RCC 7860 (cell line): ENCODE measurements at regions not wholly inside any gene's neighbourhood (a gene's known extent, or its start where the extent isn't known, plus 50 kb on each side); places are given as distances from the start of the nearest gene placed in this dataset.
"Not testable (repeated sequence)": the region's sequence is repeated elsewhere in the genome, so short reads cannot be mapped to it uniquely, and the experiment has no call there.

Source experiments
- DNase-seq: peaks from one replicate; pipeline ENCODE4 v3.0.0-alpha.2; 2015; ENCODE audit warnings: low spot score
- FAIRE-seq: peaks from 2 replicates; lab custom pipeline; 2012; peaks lifted over from hg19 to GRCh38; lab: Jason Lieb, UNC

DNA sequence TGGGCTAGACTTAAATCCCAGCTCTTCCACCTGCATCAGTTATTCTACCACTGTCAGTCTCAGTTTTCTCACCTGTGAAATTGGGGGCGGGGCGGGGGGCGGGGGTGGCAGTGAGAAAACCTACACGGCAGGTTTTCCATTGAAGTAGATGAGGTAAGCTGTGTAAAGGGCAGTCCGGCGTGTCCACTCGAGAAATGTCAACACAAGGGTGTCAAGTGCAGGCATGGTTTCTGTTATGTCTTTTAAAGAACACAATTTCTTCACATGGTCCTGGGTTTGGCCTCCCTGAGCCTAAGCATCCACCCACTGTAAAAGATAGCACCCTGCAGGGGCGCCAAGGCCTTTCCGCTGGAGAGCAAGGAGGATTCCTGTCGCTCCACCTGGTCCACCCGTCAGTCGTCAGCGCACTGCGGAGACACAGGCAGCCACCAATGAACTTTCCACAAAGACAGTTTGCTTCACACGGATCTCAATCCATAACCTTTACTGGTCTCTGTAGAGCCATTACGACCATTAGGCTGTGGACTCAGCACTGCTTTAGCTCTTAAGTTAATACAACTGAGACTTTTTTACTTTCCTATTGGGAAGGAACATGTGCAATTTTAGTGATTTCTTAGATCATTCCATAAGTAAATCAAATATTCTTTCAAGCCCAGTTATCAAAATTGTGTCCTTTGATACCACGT, 99.5 kb upstream of the FOXB1 start:
- no peak for DNase-seq
- FAIRE-seq = no peak

DNA sequence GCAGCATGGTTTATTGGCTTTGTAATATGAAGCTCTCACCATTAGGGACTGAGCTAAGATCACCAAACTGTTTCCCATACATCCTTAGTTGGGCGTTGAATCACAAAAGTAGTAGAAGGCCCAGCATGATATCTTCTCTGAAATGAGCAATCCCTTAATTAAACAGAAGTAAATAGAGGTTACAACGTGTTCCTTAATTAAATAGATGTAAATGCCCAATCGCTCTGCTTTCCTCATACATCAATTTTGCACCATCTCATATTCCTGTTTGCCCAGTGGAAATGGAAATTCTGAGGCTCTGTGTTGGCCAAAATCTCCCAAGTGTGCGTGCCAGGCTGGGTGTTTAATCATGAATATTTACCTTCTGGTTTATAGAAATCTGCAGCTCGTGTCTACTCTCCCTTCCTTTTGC, 107.4 kb upstream of the FOXB1 start:
- no peak for DNase-seq
- no peak for FAIRE-seq

DNA sequence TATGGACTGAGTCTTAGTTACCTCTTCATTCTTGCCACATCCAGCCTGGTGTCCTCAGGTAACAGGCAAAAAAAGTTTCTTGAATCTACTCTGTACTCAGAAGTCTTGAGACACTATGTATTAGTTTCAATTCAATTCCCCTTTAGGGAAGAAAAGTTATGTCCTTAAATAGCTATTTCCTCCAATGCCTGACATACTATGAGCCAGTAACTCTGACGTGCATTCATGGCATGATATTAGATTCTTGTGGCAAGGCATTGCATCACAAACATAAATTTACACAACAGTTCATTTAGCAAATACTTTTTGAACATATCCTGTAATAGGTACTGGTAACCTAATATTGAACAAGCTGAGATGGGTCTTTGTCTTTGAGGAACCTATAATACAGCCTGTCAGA, 109.3 kb upstream of the FOXB1 start:
- DNase-seq (no peak), FAIRE-seq (no peak)

DNA sequence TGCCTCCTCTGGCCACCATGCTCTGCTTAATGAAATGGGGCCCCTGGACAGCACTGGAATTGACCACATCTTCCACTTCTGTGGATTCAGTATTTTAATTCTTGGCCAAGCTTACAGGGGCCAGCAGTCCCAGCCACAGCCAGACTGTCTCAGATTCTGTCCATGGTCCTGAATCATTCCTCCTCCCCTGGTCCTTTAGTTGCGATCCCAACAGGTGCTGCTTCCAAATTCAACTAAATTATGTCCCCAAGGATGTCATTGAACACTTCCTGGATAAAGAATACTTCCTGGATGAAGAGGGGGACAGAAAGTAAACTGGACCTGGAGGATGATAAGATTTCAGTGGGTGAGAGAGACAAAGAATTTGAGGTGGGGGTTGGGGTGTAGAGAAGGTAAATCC, 111.1 kb upstream of the FOXB1 start:
- no peak for DNase-seq
- no peak for FAIRE-seq

DNA sequence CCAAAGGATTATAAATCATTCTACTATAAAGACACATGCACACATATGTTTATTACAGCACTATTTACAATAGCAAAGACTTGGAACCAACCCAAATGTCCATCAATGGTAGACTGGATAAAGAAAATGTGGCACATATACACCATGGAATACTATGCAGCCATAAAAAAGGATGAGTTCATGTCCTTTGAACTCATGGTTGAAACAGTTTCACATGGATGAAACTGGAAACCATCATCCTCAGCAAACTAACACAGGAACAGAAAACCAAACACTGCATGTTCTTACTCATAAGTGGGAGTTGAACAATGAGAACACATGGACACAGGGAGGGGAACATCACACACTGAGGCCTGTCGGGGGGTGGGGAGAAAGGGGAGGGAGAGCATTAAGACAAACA, 116.2 kb upstream of the FOXB1 start:
- DNase-seq, FAIRE-seq: not testable (repeated sequence)

DNA sequence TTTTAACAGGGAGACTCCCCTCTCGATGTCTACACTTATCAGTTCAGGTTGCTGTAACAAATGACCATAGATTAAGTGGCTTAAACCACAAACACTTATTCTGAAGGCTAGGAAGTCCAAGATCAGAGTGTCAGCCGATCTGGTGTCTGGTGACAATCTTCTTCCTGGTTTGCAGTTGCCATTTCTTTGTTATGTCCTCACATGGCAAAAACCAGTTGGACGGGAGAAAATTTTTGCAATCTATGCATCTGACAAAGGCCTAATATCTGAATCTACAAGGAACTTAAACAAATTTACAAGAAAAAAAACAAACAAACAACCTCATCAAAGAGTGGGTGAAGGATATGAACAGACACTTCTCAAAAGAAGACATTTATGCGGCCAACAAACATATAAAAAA, 116.9 kb upstream of the FOXB1 start:
- no peak for DNase-seq
- no peak for FAIRE-seq

DNA sequence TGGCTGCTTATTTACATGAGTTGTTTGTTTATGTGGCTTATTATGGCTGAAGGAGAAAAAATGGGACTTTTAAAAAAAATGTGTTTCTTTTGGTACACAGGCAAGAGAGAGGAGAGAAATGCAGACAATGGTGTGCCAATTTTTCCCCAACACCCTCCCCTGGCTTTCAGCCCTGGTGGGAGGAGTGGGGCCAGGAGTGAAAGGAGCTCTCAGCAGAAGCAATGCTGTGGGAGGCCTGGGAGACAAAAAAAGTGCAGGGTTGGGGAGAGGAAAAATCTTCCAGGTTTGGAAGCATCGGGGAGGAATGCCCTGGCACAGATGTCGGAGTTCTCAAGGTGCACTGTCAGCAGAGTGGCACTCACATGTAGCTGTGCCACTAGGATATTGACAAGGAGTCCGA, 117.7 kb upstream of the FOXB1 start:
- FAIRE-seq (no peak), DNase-seq (no peak)

DNA sequence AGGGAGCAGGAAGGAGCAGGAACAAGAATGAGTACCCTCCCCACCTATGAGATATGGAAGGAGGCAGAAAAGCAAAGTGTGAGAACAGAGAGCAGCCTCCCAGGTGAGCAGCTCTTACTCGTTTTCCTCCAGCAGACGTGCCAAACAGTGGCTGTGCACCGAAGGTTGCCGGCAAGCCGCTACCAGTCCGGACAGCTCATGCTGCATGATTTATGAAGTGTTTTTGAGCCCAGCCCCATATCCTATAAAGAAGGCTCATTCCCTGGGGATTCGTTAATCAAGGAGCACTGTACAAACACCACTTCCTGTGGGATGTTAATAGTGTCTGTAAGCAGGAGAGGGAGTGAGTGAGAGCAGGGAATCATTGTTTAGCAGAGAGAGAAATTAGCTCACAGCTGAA, 118.3 kb upstream of the FOXB1 start:
- no peak for FAIRE-seq
- DNase-seq = no peak

DNA sequence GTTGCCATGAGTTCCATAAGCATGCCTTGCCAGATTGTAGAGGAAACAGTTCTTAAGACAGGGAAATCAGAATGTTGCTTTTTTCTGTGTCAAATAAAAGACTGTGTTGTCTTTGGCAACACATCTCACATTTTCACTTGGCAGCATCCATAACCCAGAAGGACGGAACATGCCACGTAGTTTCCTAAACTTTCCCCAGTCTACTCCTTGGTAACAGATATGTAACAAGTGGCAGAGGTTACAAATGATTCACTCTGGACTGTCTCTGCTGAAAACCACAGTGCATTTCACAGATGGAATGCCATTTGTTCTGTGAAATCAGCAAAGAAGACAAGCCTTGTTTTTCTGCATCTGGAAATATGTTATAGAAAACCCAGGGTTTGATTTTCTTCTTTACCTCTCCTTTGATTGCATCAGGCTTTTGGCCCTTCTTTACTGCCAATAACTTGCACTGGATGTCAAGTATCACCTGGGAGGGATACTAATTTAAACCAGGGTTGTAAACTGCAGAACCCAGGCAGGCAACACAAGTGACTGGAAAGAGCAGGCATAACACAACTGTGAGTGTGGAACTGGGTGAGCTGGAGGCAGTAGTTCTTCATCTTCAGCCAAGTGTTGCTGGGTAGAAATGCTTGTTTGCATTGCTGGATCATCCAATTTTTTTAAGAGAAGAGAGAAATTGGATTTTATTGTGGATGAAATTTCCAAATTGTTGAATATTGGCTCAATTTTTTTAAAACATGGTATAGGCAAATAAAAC, 124.4 kb upstream of the FOXB1 start:
- no peak for FAIRE-seq
- no peak for DNase-seq

DNA sequence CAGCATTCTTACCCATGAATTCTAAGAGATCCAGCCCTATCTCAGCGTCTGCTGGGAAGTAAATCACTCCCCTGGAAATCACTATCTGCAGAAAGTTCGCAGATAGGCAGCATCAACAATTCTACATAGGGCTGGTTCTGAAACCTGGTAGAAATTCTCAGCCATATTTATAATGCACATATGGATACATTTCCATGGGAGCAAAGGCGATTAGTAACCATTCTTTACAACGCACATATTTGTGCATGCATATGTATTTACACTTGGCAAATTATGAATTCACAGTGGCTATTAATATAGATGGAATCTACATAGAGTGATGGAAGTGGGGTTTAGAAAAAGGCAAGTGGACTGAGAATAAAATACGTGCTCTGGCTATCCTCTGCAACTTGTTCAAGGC, 128.0 kb upstream of the FOXB1 start:
- FAIRE-seq (no peak), DNase-seq (no peak)

DNA sequence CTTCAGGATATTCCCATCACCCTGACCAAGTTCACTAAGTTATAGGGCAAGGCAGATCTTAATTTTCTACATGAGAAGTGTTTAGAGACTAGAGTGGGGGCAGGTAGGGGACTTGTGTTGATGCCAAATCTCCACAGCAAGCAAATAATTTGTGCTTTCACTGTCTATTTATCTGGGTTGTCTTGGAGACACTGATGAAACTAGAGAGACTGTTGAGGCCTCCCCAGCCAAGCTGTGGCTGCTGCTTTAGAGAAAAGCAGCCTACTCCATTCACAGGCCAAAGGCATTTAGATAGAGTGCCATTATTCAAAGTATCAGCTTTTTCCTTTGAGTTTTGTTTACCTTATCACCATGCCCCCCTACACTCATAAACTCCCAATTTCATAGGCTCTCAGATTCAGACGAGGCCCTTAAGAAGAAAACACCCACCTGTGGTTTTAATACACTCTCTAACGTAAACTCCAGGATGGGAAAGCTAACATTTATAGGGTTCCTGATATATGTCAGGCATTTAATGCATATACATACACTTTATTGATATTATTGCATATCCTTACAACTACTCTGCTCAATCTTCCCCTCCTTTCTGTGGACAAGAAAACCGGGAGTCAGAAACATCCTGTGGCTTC, 130.4 kb upstream of the FOXB1 start:
- no peak for FAIRE-seq
- no peak for DNase-seq

DNA sequence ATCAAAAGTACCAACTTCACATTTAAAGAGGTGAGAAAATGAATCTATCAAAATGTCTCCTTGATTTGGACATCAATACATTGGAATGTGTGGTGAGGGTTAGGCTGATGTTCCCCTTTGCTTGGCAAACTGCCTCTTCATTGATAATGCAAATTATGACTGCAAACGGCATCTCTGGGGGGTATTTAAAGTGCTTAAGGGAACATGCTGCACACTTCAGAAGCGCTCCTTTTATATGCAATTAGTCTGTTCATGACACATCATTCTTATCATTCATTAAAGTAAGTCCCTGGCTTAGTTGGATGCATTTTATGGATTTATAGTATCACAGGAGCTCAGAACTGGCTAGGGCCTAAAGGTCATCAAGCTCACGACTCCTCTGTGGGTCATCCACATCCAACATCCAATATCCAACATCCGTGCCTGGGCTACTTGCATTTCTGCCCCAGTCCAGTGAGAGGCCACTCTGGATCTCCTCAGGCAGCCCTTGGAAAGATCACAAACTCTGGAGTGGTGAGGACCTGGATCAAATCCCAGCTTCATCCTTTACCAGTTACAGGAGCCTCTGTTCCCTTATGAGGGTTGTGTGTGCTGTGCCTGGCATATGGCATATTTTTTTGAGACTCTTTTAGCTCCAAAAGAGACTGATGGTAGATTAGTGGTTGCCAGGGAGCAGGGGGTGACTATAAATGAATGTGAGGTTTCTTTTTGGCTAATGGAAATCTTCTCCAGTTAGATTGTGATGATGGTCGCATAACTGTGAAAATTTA, 136.8 kb upstream of the FOXB1 start:
- DNase-seq (no peak), FAIRE-seq (no peak)

DNA sequence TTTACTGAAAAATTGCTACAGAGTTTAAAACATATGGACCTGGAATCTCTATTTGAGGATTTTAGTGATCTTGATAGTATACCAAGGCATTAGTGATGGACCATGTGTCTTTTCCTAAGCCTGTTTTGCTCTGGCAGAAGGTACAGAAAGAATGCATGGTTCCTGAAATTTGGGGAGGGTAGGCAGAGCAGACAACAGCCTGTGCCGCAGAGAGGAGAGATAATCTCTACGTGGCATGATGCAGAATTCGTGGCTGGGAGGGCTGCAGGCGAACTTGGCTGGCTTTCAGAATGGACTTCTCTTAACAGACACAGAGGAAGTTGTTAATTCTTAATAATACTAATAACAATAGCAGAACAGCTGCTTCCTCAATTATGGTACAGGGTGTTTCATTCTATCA, 137.5 kb upstream of the FOXB1 start:
- FAIRE-seq (no peak), DNase-seq (no peak)

DNA sequence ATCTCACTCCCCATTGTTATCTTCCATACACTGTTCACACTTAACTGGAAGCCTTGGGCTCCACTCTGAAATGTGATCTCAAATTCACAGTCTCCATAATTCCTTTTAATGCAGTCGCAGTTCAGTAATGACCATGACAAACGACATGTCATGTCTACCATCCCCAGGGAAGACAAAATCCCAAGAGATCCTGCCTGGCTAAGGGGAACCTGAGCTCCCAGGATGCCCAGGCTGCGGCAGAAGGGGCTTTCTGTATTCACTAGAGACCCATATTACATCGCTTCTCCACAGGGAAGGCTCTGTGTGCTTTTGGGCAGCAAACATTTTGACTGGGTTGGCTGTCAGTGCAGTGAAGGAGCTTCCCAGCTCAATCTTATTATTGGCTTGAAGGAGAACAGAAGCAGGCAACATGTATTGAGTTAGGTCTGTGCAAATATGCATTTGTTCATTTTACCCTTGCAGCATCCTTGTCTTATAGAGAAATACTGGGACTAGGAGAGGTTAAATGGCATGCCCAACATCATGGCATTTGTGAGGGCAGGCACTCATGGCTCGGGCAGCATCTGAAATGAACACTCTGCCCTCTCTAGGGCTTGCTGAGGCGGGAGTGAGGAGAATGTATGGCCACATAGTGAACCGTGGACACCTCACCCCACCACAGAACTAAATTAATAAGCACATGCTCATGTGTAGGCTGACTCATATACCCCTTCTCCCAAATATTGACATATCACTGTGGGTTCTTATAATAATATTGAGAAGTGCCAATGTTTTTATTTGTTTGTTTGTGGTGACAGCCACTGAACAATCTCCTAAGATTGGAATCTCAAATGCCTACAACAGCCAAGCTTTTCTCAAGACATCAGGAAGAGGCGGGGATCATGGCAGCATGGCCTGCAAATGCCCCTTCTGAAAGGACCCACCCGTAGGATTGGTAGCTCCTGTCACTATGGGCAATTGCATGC, 141.6 kb upstream of the FOXB1 start:
- FAIRE-seq (no peak), DNase-seq (no peak)

DNA sequence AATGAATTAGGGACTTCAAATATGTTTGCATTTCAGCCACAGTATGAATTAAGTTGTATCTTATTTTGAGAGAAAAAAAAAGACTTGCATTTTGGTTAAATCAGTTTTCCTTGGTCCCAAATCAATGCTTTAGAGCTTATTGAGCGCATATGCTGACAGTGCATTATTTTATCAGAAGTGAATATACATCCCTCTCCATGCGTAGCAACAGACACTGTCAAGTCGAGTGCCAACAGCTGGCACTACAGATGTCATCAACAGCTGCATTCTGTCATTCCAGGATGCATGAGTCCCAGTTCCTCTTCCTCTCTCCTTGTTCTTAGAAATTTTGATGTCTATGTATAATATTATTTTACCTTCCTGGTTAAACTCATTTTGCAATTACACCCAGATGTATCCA, 156.1 kb upstream of the FOXB1 start:
- DNase-seq (no peak), FAIRE-seq (no peak)

DNA sequence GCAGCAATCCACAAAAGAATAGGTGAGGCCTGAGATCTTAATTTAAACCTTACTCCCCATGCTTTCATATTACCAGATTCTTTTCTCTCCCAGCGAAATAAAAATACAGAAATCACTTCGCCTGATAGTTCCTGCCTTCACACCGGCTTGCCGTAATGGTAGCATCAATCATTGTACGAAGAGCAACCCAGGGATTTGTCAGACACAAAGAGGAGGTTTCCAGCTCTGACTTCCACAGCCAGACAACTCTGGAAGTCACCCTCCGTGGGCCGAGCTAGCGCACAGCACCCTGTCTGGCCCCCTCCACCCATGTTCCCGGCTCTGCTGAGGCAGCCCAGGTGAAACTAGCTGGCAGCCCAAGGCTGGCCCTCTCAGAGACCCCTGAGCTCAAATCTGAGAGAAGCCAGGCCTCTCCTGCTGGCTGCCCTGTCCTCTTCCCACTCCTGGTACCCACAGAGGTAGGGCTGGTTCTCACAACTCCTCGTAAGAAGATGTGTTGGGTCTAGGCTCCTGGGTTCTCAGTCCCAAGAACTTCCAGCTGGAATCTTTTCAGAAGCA, 156.9 kb upstream of the BNIP2 start:
- DNase-seq (no peak), FAIRE-seq (no peak)

DNA sequence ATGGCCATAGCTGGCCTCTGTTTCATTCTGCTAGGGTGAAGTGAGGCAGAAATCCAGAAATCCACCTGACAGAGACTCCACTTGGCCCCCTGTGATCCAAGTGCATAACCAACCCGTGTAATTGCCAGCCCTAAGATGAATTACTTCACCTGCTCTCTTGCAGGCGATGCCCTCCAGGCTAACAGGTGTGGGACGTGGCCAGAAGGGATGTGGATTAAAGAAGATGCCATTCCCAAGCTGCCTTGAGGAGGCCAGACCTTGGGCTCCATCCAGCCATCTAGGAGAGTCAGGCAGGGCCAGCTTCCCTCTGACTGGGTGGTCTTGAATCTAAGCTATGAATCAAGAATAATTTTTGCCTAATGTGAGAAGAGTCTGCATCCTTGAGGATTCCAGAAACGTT, 154.5 kb upstream of the BNIP2 start:
- DNase-seq (no peak), FAIRE-seq (no peak)

DNA sequence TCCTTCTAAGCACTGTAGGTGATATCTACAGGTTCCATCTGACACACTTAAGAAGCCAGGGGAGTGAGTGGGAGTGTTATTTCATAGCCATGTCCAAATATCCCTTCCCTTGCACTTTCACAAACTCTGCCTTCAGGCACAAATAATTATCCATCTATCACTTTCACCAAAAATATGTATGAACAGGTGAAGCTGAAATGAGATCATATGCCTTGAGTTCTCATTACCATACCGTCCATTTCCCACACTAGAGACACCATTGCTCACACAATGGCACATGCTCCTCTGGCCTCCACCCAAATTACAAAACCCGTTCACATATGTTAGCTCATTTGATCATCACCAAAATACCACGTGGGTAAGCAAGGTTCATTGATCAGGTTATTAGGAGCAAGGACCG, 151.9 kb upstream of the BNIP2 start:
- FAIRE-seq = no peak

DNA sequence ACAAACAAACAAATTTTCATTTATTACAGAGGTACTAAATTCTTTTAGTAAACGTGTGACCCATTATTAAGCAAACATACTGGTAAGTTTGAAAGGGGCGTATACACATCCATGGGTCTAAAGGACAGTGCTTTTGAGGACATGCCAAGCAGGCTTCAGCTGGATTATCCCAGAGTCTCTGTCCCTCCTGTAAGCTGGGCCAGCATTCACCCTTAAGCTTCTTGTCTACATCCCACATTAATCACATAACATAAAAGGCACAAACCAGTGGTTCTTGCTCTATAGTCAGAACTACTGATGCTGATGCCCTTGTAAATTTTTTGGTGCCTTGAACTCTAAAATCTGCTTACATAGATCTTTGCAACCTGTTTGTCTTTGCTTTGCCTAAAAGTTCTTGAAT, 150.8 kb upstream of the BNIP2 start:
- DNase-seq (no peak), FAIRE-seq (no peak)

More for the DNA sequence above, 151.9 kb upstream of the BNIP2 start:
- DNase-seq = no peak

DNA sequence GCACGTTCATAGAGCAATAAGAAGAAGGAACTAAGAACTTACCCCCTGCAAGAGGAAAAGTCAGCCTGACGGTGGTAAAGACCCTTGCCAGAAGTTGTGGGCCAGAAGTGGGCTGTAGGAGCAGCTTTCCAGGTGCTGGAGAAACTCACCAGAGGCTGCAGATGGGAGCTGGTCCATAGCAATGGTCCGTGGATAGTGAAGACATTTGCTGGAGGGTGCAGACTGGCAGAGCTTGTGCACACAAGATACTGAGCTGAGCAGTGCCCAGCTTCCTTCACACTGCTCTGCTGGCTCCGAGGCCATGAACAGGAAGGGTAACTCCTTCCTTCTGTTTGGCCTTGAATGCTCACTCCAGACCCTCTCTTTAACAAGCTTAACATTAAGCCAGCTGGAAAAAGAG, 149.8 kb upstream of the BNIP2 start:
- DNase-seq (no peak), FAIRE-seq (no peak)
